Endothelial cell of hepatic sinusoid (primary cell): ENCODE measurements at regions not wholly inside any gene's neighbourhood (a gene's known extent, or its start where the extent isn't known, plus 50 kb on each side); places are given as distances from the start of the nearest gene placed in this dataset.
"Not testable (repeated sequence)": the region's sequence is repeated elsewhere in the genome, so short reads cannot be mapped to it uniquely, and the experiment has no call there.

Source experiments
- in situ Hi-C: cut with HindIII; loops from 2 replicates; pipeline ENCODE4 v1.10.0; 2017; ENCODE audit warnings: low sequenced_read_pairs

DNA sequence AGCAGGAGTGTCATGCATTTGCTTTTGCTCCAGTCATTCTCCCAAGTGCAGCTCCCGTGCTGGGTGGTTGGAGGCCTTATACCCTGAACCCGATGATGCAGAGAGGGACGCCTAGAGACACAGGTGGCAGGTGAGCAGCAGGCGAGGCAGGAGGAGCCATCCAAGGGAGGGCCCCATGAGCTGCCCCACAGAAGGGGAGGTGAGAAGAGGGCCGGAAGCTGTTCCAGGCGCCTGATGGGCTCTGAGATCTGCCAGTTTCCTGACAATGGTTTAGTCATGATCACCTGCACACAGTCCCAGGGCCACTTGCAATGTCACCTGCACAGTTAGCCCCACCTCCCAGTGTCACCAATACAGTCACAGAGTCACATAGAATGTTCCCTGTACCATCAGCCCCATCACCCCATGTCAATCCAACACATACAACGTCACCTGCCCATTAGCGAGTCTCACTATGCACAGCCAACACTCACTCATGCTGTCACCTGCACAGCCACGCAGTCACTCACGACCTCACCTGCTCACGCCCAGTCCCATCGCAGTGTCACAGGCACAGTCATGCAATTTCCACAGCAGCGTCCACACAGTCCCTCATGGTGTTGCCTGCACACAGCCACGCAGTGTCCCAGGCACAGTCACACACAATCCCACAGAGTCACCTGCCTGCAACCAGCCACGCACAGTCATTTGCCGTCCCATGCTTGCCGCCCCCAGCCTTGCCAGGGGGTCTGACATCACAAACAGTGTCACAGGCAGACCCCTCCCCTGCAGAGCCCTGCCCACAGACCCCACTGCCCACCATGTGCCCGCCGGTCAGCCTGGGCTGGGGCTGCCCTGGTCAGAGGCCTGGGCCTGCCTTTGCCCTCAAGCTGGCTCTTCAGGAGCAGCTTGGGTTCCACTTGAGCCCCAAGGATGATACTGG is 113.4 kb downstream of the LHX2 start:
- in situ Hi-C loops, result loop anchor here (5.0 to 10.0 kb wide), 3 partner anchors 167 to 410 kb away; no protein-coding TSS in a partner anchor

DNA sequence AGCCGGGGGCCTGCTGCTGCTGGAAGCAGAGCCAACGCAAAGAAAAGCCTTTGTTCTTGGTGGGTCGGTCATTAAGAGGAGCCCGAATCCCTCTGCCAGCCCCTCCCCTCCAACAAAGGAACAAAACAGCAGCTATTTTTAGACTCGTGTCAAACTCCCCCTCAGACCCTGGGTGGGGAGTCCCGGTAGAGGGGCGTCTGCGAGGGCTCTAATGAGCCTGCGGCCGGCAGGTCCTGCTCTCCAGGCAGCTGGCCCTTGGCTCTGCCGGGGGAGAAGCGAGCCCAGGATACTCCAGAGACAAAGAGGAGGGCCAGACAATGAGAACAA is 114.0 kb downstream of the LHX2 start:
- in situ Hi-C loops, result loop anchor here (10.0 kb wide), 2 partner anchors 259 to 409 kb away; no protein-coding TSS in a partner anchor

DNA sequence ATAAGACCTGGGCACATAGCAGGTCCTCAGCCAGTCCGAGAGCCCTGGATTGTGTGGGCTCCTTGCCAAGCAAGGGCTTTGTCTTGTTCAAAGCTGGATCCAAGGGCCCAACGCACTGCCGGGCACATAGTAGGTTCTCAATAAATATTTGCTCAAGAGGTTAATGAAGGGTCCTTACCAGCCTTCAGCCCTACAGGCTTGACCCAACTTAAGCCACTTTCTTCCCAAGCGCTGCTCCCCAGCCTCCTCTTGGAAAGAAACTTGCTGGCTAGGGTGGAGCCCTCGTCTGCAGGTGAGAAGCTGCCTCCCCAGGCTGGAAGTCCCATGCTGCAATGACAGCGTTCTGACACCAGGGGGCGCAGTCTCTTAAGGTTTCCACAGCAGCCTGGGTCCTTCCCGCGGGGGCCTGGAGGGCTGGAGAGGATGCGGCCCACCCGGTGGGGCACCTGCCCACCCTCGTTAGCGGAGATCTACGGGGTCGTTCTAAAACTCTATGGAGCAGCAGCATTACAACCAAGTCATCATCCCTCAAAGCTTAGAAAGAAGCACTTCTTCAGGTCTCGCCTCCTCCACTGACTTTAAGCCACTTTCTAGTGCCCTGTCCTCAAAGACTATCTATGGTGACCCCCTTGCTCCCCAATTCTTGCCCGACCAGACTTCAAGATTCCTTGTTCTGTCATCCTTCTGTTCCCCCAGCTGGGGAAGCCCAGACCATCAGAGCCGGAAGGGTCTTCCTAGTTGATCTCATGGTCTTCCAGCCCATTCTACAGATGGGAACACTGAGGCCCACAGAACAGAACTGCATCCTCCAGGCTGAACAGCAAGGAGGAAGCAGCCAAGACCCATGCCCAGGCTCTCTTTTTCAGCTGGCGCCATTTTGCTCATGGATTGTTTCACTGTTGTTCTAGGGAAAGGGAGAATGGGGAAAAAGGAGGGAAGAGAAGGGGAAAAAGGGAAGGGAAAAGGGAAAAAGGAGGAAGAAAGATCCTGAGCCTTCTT is 115.4 kb downstream of the LHX2 start:
- in situ Hi-C loops, result loop anchor here (10.0 kb wide), 2 partner anchors 258 to 408 kb away; no protein-coding TSS in a partner anchor

DNA sequence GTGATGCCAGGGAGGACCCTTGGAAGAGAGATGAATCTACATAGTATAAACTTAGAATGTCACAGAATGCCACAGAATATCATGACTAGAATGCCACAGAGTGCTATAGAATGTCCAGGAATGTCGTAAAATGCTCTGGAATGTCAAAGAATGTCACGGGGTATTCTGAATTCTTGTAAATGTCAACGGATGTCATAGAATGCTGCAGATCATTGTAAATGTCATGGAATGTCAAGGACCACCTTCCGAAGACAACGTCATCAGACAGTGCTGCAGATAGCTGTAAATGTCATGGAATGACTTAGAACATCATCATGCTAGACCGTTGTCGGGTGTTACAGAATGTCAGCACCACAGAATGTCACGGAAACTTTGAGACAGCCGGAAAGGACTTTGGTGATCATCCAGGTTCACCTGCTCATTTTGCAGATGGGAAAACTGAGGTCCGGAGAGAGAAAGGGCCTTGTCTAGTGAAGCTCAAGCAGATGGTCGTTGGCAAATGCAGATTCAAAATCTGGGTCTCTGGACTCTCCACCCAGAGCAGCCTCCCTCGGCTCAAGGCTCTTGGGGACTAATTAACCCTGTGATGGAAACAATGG is 117.1 kb downstream of the LHX2 start:
- in situ Hi-C loops, result loop anchor here (10.0 kb wide), 2 partner anchors 256 to 406 kb away; no protein-coding TSS in a partner anchor

DNA sequence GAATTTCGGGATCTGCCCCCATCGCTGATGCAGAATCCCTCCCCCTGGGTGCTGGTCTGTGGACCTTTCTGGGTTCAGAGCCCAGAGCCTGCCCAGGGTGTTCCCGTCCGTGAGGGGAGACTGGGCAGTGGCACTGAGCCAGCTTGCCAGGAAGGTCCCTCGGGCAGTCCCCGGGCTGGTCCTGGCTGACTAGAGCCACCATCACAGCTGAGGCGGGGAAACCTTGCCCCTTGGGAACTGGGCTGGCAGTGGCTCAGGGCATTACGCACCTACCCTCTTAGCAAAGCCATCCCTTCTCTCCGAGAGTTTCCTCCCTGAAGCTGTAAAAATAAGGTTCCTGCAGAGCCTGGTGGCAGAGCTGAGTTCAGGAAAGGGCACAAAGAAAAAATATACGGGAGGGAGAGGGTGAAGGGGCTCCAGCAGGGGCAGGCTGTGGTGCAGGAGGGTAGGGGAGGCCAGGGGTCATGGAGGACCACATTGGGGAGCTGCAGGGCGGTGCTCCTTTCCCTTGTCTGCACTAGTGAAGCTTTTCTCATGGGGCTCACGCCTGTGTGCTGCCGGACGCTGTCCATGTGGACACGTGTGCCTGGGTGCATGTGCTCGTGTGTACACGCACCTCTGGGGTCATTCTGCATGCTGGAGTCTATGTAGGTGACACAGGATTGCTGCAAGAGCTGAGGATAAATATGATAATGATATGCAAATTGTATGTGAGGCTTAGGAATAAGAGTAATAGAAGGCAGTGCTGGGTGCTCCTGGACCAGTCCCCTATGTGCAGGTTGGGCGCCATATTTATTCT is 118.9 kb downstream of the LHX2 start:
- in situ Hi-C loops, result loop anchor here (5.0 kb wide), 1 partner anchor 92 kb away; no protein-coding TSS in a partner anchor

DNA sequence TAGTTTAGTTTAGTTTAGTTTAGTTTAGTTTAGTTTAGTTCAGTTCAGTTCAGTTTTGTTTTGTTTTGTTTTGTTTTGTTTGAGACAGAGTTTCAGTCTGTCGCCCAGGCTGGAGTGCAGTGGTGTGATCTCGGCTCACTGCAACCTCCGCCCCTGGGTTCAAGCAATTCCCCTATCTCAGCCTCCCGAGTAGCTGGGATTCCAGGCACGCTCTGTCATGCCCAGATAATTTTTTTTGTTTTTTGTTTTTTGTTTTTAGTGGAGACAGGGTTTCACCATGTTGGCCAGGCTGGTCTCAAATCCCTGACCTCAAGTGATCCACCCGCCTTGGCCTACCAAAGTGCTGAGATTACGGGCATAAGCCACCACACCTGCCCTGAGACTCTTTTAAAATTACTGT is 120.0 kb downstream of the LHX2 start:
- in situ Hi-C loops, result loop anchor here (5.0 kb wide), 1 partner anchor 91 kb away; no protein-coding TSS in a partner anchor

DNA sequence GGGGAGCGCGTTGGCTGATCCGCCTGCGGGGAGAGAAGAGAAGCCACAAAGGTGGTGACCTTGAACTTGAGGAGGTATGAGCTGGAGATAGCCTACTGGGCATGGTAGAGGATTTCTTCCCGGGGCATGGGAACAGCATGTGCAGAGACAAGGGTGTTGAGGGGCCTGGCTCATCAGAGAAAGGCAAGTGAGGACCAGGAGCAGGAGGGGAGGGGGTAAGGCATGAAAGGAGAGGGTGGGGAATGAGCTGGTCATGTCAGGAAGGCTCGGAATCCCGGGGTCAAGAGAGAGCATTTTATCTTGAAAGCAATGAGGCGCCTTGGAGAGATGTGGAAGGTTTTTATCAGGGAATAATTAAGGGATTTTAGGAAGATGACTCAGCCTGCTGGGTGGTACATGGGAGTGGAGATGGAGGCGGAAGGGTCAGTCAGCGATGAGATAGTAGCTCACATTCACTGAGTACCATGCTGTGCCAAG is 121.1 kb downstream of the LHX2 start:
- in situ Hi-C loops, result loop anchor here (5.0 kb wide), 1 partner anchor 90 kb away; no protein-coding TSS in a partner anchor

DNA sequence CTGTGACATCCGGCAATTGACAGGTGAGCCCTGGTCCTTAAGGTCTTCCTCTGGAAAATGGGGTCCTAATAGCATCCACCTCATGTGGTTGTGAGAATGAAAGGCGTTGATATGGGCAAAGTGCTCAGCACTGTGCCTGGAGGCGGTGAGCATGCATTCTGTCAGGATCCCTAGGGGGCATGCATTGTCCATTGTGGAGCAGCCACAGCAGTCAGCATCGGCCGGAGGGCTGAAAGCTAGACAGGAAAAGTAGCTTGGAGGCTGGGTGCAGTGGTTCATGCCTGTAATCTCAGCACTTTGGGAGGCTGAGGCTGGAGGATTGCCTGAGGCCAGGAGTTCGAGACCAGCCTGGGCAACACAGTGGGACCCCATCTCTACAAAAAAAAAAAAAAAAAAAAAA is 122.2 kb downstream of the LHX2 start:
- in situ Hi-C loops, result loop anchor here (5.0 kb wide), 1 partner anchor 89 kb away; no protein-coding TSS in a partner anchor

DNA sequence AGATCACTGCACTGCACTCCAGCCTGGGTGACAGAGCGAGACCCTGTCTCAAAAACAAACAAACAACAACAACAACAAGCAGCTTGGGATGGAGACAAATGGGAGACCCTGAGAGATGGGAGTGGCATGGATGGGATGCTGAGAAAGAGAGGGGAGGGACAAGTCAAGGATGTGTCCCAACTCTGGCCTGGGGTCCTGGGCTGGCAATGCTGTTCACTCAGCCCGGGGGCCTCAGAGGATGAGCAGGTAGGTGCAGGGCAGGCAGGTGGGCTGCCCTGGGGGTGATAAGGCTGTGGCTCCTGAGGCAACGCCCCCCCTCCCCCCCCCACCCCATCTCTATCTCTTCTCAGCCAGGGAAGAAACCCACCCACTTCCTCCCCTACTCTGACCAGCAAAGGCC is 123.0 kb downstream of the LHX2 start:
- in situ Hi-C loops, result loop anchor here (5.0 kb wide), 1 partner anchor 88 kb away; no protein-coding TSS in a partner anchor

DNA sequence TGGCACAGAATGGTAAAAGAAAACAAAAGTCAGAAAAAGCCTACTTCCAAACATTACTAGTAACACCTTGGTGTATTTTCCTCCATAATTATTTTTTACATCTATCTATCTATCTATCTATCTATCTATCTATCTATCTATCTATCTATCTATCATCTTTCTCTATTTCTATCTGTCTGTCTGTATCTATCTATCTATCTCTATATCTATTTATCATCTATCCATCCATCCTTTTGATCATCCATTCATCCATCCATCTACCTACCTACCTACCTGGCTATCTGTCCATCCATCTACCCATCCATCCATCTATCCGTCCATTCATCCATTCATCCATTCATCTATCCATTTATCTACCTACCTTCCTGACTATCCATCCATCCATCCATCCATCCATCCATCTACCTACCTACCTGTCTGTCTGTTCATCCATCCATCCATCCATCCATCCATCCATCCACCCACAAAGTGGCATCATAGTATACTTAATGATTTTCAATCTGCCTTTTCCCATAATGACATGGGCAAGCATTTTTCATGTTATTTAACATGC is 121.9 kb upstream of the NEK6 start:
- in situ Hi-C loops, result no loop called here

DNA sequence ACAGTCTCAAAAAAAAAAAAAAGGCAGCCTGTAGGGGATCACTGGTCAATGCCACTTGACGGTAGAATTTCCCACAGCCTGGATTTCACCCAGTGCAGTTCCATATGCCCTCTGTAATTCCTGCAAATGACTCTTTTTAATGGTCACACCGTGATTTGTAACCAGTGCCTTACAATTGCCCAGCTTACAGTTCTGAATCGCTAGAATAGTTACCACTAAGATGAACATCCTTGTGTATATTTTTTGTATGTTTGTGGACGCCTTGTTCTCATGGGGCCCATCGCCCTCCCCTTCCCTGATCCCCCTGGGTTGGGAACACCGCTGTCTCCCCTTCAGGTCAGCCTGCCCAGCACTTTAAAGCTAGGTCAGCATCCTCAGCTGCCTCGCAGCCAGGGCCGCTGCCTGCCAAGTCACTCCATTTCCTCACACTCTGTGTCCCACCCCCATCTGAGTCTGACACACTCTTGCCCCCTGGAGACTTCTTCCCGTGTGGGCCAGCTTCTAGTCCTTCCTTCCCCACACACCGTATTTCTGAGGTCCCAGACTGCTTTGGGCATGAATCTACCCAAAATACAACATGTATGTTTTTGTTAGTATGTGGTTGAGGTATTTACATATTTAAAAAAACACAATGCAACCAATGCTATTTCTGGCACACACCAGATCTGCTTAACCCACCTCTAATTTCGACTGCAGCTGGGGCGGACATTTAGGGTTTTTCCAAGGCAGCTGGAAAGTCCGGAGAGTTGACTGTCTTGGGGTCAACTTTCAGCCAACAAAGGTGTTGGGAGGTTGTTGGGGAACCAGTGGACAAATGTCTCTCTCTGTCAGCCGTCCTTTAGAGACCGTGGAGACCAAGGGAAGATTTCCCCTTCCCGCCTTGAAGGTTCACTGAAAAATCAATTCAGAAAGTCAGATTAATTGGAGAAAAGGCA is 120.5 kb upstream of the NEK6 start:
- in situ Hi-C loops, result no loop called here

DNA sequence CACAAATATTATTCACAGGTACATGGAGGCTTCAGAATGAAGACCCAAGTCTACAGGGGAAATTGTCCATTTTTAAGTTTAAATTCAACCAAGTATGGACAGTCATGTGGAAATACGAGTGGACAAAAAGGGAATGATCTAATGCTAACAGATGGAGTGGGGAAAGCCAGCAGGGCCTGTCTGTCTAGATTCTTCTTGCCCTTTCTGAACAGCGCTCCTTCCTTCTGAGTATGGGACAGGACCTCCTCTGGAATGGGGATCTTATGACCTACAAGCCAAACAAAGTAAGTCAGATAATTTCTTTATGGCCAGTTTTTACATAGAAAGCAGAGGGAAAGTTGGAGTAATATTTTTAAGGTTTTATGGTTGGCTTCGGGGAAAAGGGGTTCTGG is 119.8 kb upstream of the NEK6 start:
- in situ Hi-C loops, result no loop called here

DNA sequence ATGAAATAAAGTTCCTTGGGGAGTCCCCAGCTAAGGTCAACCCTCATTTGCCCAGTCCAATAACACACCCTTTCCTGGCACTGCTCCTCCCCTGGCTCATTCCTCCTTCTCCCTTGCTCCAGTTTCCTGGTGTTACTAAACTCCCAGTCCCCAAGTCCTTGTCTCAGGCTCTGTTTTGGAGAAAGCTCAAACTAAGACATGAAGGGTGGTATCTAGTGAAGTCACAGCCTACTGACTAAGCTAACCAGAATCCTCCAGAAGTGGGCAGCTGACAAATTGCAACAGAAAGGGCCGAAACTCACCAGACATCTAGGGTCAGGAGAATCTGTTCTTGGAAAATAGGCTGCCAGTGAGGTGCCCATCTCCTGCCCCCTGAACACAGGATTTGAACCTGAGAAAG is 118.7 kb upstream of the NEK6 start:
- in situ Hi-C loops, result no loop called here

DNA sequence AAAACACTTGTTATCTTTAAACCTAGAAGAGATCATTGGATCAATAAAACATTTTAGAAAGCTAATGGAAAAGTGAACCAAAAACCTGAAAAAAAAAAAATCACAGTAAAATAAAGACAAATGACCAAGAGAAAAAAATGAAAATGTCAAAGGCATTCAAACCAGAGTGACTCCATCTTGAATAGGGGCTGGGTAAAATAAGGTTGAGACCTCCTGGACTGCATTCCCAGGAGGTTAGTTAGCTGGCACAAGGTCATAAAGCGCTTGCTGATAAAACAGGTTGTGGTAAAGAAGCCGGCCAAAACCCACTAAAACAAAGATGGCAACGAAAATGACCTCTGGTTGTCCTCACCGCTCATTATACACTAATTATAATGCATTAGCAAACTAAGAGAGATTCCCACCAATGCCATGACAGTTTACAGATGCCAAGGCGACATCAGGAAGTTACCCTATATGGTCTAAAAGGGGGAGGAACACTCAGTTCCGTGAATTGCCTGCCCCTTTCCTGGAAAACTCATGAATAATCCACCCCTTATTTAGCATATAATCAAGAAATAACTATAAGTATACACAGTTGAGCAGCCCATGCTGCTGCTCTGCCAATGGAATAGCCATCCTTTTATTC is 116.7 kb upstream of the NEK6 start:
- in situ Hi-C loops, result no loop called here

DNA sequence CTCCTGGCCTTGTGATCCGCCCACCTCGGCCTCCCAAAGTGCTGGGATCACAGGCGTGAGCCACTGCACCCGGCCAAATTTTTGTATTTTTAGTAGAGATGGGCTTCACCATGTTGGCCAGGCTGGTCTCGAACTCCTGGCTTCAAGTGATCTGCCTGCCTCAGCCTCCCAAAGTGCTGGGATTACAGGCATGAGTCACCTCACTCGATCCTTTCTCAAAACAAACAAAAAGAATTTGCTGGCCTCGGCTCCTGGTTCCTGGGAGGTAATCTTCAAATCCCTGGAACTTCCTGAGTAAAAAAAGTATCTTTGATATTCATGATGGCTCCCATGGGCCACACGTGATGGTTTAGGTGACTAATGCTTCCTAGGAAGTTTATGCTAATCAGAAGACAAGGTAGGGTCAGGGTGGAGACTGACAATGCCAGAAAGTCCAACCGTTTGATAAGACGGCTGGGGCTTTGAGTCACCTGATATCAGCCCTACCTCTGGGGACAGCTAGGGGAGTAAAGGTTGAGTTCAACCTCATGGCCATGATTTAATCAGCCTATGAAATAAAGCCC is 113.1 kb upstream of the NEK6 start:
- in situ Hi-C loops, result not testable (repeated sequence)

DNA sequence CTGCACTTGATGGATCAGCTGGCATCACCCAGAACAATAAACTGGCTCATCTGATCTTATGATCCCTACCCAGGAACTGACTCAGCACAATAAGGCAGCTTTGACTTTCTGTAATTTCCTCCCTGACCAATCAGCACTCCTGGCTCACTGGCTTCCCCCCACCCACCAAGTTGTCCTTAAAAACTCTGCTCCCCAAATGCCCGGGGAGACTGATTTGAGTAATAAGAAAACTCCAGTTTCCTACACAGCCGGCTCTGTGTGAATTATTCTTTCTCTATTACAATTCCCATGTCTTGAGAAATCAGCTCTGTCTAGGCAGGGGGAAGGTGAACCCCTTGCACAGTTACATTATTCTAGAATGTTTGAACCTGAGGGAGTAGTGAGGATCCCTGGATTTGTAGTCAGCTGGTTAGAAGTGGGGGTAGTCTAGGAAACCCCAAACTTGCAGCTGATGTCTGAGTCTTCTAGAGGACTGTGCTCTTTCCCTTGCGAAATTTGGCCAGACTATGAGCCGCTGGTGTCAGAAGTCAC is 111.7 kb upstream of the NEK6 start:
- in situ Hi-C loops, result no loop called here

DNA sequence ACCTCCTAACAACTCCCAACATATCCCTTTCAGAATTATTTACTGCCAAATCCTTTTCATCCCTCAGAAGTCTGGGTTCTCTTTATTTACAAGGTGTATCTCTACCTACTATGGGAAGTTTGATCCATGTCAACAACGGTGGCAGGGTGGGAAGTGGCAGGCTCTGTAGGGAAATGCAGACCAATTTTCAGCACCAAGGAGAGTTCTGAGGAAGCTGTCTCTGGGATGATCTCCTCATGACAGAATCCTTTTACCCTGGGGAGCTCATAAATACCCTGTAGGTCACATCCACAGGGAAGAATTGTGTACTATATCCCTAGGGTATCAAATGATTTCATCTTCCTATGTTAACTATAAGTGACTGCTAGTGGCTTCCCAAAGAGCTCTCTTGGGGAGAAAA is 107.8 kb upstream of the NEK6 start:
- in situ Hi-C loops, result no loop called here
